ENCODE measurements at regions not wholly inside any gene's neighbourhood (a gene's known extent, or its start where the extent isn't known, plus 50 kb on each side); places are given as distances from the start of the nearest gene placed in this dataset.

- H3K27me3 ChIP-seq: no peaks in the 10 kb centered on the region
- TF ChIP-seq CTCF (IDR thresholded peaks at IDR 0.05) (no peak), POLR2A (IDR thresholded peaks at IDR 0.05) (no peak)
- H3K27ac ChIP-seq: no peak overlapping the region
- no peaks in the 10 kb centered on the region for H3K4me1 ChIP-seq
- H3K4me3 ChIP-seq: no peak overlapping the region
- H3K9me3 ChIP-seq: no peaks in the 10 kb centered on the region
- DNase-seq: no peak
- 82 to 84% methylated on average over 5 of the region's 5 CpGs for WGBS, 2 donors
- H3K36me3 ChIP-seq (ENCODE audit: low read depth, missing control alignments): no peaks in the 10 kb centered on the region
- intact Hi-C loops (cut with DNase I; ENCODE audit: low total_unique reads): no loop called here
Measured at GRCh38 chr7:41013117-41013516, 689.8 kb downstream of the INHBA start.

- Histone ChIP-seq H3K4me3 (no peak overlapping the region), H3K27ac (no peak overlapping the region), H3K36me3 (ENCODE audit: low read depth, missing control alignments) (no peaks in the 10 kb centered on the region), H3K9me3 (no peaks in the 10 kb centered on the region), H3K27me3 (no peaks in the 10 kb centered on the region), H3K4me1 (no peaks in the 10 kb centered on the region)
- no peak for TF ChIP-seq POLR2A (IDR thresholded peaks at IDR 0.05)
- no peak for TF ChIP-seq CTCF (IDR thresholded peaks at IDR 0.05)
- no peak for DNase-seq
- WGBS, 2 donors: 92 to 97% methylated on average over 6 of the region's 6 CpGs
- intact Hi-C loops (cut with DNase I; ENCODE audit: low total_unique reads): no loop called here
Measured at GRCh38 chr7:41012041-41012440, 690.8 kb downstream of the INHBA start.

- no peaks in the 10 kb centered on the region for H3K9me3 ChIP-seq
- no peak overlapping the region for H3K4me3 ChIP-seq
- H3K36me3 ChIP-seq (ENCODE audit: low read depth, missing control alignments): no peaks in the 10 kb centered on the region
- H3K27ac ChIP-seq: no peak overlapping the region
- intact Hi-C loops (cut with DNase I; ENCODE audit: low total_unique reads): no loop called here
- DNase-seq: no peak
- no peaks in the 10 kb centered on the region for H3K27me3 ChIP-seq
- TF ChIP-seq CTCF (IDR thresholded peaks at IDR 0.05) (no peak), POLR2A (IDR thresholded peaks at IDR 0.05) (no peak)
- H3K4me1 ChIP-seq: no peaks in the 10 kb centered on the region
- 62 to 76% methylated on average over 4 of the region's 4 CpGs for WGBS, 2 donors
Measured at GRCh38 chr7:41010967-41011366, 691.9 kb downstream of the INHBA start.

GRCh38 chr7:41010418-41010817 lies 692.5 kb downstream of the INHBA start:
- Histone ChIP-seq H3K9me3 (no peaks in the 10 kb centered on the region), H3K27ac (no peak overlapping the region), H3K36me3 (ENCODE audit: low read depth, missing control alignments) (no peaks in the 10 kb centered on the region), H3K4me3 (no peak overlapping the region), H3K27me3 (no peaks in the 10 kb centered on the region), H3K4me1 (no peaks in the 10 kb centered on the region)
- intact Hi-C loops (cut with DNase I; ENCODE audit: low total_unique reads): no loop called here
- no peak for TF ChIP-seq POLR2A (IDR thresholded peaks at IDR 0.05)
- TF ChIP-seq CTCF (IDR thresholded peaks at IDR 0.05): no peak
- DNase-seq: no peak
- 78% methylated on average over 3 of the region's 3 CpGs for WGBS, 2 donors

- H3K9me3 ChIP-seq: no peaks in the 10 kb centered on the region
- no peak overlapping the region for H3K4me3 ChIP-seq
- TF ChIP-seq POLR2A (IDR thresholded peaks at IDR 0.05) (no peak), CTCF (IDR thresholded peaks at IDR 0.05) (no peak)
- no peak overlapping the region for H3K27ac ChIP-seq
- DNase-seq: no peak
- no peaks in the 10 kb centered on the region for H3K4me1 ChIP-seq
- H3K36me3 ChIP-seq (ENCODE audit: low read depth, missing control alignments): no peaks in the 10 kb centered on the region
- 80 to 82% methylated on average over 3 of the region's 3 CpGs for WGBS, 2 donors
- no peaks in the 10 kb centered on the region for H3K27me3 ChIP-seq
- intact Hi-C loops (cut with DNase I; ENCODE audit: low total_unique reads): no loop called here
Measured at GRCh38 chr7:41007811-41008210, 695.1 kb downstream of the INHBA start.
